Dendritic cell treated with granulocyte-macrophage colony-stimulating factor and Interleukin-4, amounts not matched to agents 40 ng/mL and 50 ng/mL, for 4 days (primary cell): ENCODE measurements at regions not wholly inside any gene's neighbourhood (a gene's known extent, or its start where the extent isn't known, plus 50 kb on each side); places are given as distances from the start of the nearest gene placed in this dataset.

Source experiments
- H3K27ac Mint-ChIP-seq: one replicate; pipeline ENCODE4 v1.8.0; 2022; ENCODE audit warnings: mild to moderate bottlenecking, mixed read lengths
- H3K27me3 Mint-ChIP-seq: one replicate; pipeline ENCODE4 v1.8.0; 2022; ENCODE audit warnings: mild to moderate bottlenecking, mixed read lengths
- H3K36me3 Mint-ChIP-seq: one replicate; pipeline ENCODE4 v1.8.0; 2022; ENCODE audit warnings: low read depth, mixed read lengths
- H3K4me1 Mint-ChIP-seq: one replicate; pipeline ENCODE4 v1.8.0; 2022; ENCODE audit warnings: low read depth, mixed read lengths
- H3K4me3 Mint-ChIP-seq: one replicate; pipeline ENCODE4 v1.8.0; 2022; ENCODE audit warnings: mild to moderate bottlenecking, moderate library complexity, mixed read lengths
- H3K9me3 Mint-ChIP-seq: one replicate; pipeline ENCODE4 v1.8.0; 2022; ENCODE audit warnings: mixed read lengths
- intact Hi-C: fragments of 100-400 bp; cut with micrococcal nuclease; formaldehyde crosslinking; loops from one replicate; pipeline ENCODE4 v1.15.0; 2022

- H3K4me1 Mint-ChIP-seq, result no peaks in the 10 kb centered on the region
- intact Hi-C loops, result no loop called here
These were observed 272.6 kb upstream of the FAT3 start for GRCh38 chr11:91952056-91952455.

GRCh38 chr11:91947215-91947820 lies 277.3 kb upstream of the FAT3 start:
- Mint-ChIP-seq H3K4me3 (no peak overlapping the region), H3K4me1 (no peaks in the 10 kb centered on the region), H3K9me3 (peaks cover 15% of the 10 kb centered on the region), H3K27me3 (no peaks in the 10 kb centered on the region), H3K27ac (no peak overlapping the region), H3K36me3 (no peaks in the 10 kb centered on the region)
- intact Hi-C loops, result no loop called here

More at GRCh38 chr11:91952056-91952455, 272.6 kb upstream of the FAT3 start:
- Mint-ChIP-seq H3K36me3 (no peaks in the 10 kb centered on the region), H3K4me3 (no peak overlapping the region), H3K9me3 (no peaks in the 10 kb centered on the region), H3K27ac (no peak overlapping the region), H3K27me3 (no peaks in the 10 kb centered on the region)

- H3K4me1 Mint-ChIP-seq, result no peaks in the 10 kb centered on the region
- H3K4me3 Mint-ChIP-seq, result no peak overlapping the region
- H3K9me3 Mint-ChIP-seq, result peaks cover 15% of the 10 kb centered on the region
- no peak overlapping the region for H3K27ac Mint-ChIP-seq
- no peaks in the 10 kb centered on the region for H3K27me3 Mint-ChIP-seq
- intact Hi-C loops, result no loop called here
- H3K36me3 Mint-ChIP-seq, result no peaks in the 10 kb centered on the region
These were observed 278.1 kb upstream of the FAT3 start for GRCh38 chr11:91946397-91946951.

GRCh38 chr11:91935120-91935519 lies 289.5 kb upstream of the FAT3 start:
- H3K9me3 Mint-ChIP-seq, result peaks cover 25% of the 10 kb centered on the region
- no peaks in the 10 kb centered on the region for H3K27me3 Mint-ChIP-seq
- no peaks in the 10 kb centered on the region for H3K36me3 Mint-ChIP-seq
- intact Hi-C loops, result no loop called here
- H3K4me1 Mint-ChIP-seq, result no peaks in the 10 kb centered on the region
- H3K4me3 Mint-ChIP-seq, result no peak overlapping the region
- H3K27ac Mint-ChIP-seq, result no peak overlapping the region

- H3K4me3 Mint-ChIP-seq, result no peak overlapping the region
These were observed 292.3 kb upstream of the FAT3 start for GRCh38 chr11:91932151-91932821.

GRCh38 chr11:91927448-91927847 lies 297.2 kb upstream of the FAT3 start:
- Mint-ChIP-seq H3K4me1 (no peaks in the 10 kb centered on the region), H3K9me3 (peaks cover 26% of the 10 kb centered on the region), H3K27ac (no peak overlapping the region), H3K36me3 (no peaks in the 10 kb centered on the region), H3K27me3 (no peaks in the 10 kb centered on the region), H3K4me3 (no peak overlapping the region)
- intact Hi-C loops, result no loop called here

More at GRCh38 chr11:91932151-91932821, 292.3 kb upstream of the FAT3 start:
- no peaks in the 10 kb centered on the region for H3K4me1 Mint-ChIP-seq
- H3K27me3 Mint-ChIP-seq, result no peaks in the 10 kb centered on the region
- intact Hi-C loops, result no loop called here
- H3K36me3 Mint-ChIP-seq, result no peaks in the 10 kb centered on the region
- no peak overlapping the region for H3K27ac Mint-ChIP-seq
- peaks cover 17% of the 10 kb centered on the region for H3K9me3 Mint-ChIP-seq

- Mint-ChIP-seq H3K36me3 (no peaks in the 10 kb centered on the region), H3K4me3 (no peak overlapping the region), H3K9me3 (peaks cover 27% of the 10 kb centered on the region), H3K27me3 (no peaks in the 10 kb centered on the region), H3K4me1 (no peaks in the 10 kb centered on the region), H3K27ac (no peak overlapping the region)
- intact Hi-C loops, result no loop called here
These were observed 297.7 kb upstream of the FAT3 start for GRCh38 chr11:91926965-91927364.

GRCh38 chr11:91922846-91923245 lies 301.8 kb upstream of the FAT3 start:
- H3K9me3 Mint-ChIP-seq, result peaks cover 16% of the 10 kb centered on the region
- no peaks in the 10 kb centered on the region for H3K27me3 Mint-ChIP-seq
- no peak overlapping the region for H3K4me3 Mint-ChIP-seq
- no peak overlapping the region for H3K27ac Mint-ChIP-seq
- no peaks in the 10 kb centered on the region for H3K4me1 Mint-ChIP-seq
- intact Hi-C loops, result no loop called here
- no peaks in the 10 kb centered on the region for H3K36me3 Mint-ChIP-seq

- Mint-ChIP-seq H3K36me3 (no peaks in the 10 kb centered on the region), H3K4me1 (no peaks in the 10 kb centered on the region), H3K27ac (no peak overlapping the region), H3K9me3 (peaks cover 16% of the 10 kb centered on the region), H3K27me3 (no peaks in the 10 kb centered on the region), H3K4me3 (no peak overlapping the region)
- intact Hi-C loops, result no loop called here
These were observed 302.6 kb upstream of the FAT3 start for GRCh38 chr11:91921974-91922373.

GRCh38 chr11:91913407-91913806 lies 311.2 kb upstream of the FAT3 start:
- Mint-ChIP-seq H3K27ac (no peak overlapping the region), H3K4me1 (no peaks in the 10 kb centered on the region), H3K4me3 (no peak overlapping the region), H3K27me3 (no peaks in the 10 kb centered on the region), H3K9me3 (peaks cover 13% of the 10 kb centered on the region), H3K36me3 (no peaks in the 10 kb centered on the region)
- intact Hi-C loops, result no loop called here

GRCh38 chr11:91912322-91912721 lies 312.3 kb upstream of the FAT3 start:
- Mint-ChIP-seq H3K27ac (no peak overlapping the region), H3K4me3 (no peak overlapping the region), H3K36me3 (no peaks in the 10 kb centered on the region), H3K27me3 (no peaks in the 10 kb centered on the region), H3K9me3 (peaks cover 13% of the 10 kb centered on the region), H3K4me1 (no peaks in the 10 kb centered on the region)
- intact Hi-C loops, result no loop called here

- Mint-ChIP-seq H3K36me3 (no peaks in the 10 kb centered on the region), H3K4me1 (no peaks in the 10 kb centered on the region), H3K27ac (no peak overlapping the region), H3K9me3 (peaks cover 10% of the 10 kb centered on the region), H3K4me3 (no peak overlapping the region), H3K27me3 (no peaks in the 10 kb centered on the region)
- intact Hi-C loops, result no loop called here
These were observed 317.6 kb upstream of the FAT3 start for GRCh38 chr11:91906871-91907624.

GRCh38 chr11:91904792-91905785 lies 319.5 kb upstream of the FAT3 start:
- no peak overlapping the region for H3K27ac Mint-ChIP-seq
- intact Hi-C loops, result no loop called here
- no peaks in the 10 kb centered on the region for H3K36me3 Mint-ChIP-seq
- H3K4me1 Mint-ChIP-seq, result no peaks in the 10 kb centered on the region
- peaks cover 10% of the 10 kb centered on the region for H3K9me3 Mint-ChIP-seq
- H3K27me3 Mint-ChIP-seq, result no peaks in the 10 kb centered on the region
- H3K4me3 Mint-ChIP-seq, result no peak overlapping the region
